ENCODE measurements at regions not wholly inside any gene's neighbourhood (a gene's known extent, or its start where the extent isn't known, plus 50 kb on each side); places are given as distances from the start of the nearest gene placed in this dataset.

- no peak for DNase-seq (ENCODE audit: low spot score in 2 of 2)
- H3K27ac Mint-ChIP-seq (ENCODE audit: low read depth), result no peak overlapping the region
- H3K4me1 Mint-ChIP-seq, result no peaks in the 10 kb centered on the region
Measured at GRCh38 chr6:44554861-44555260, 167.4 kb downstream of the CDC5L start.

GRCh38 chr6:44556046-44556445 lies 168.5 kb downstream of the CDC5L start:
- no peak overlapping the region for H3K4me3 Mint-ChIP-seq
- DNase-seq (ENCODE audit: low spot score in 2 of 2), result no peak

More at GRCh38 chr6:44554861-44555260, 167.4 kb downstream of the CDC5L start:
- no peaks in the 10 kb centered on the region for H3K9me3 Mint-ChIP-seq
- no peak for ATAC-seq (replicated peaks; ENCODE audit: extremely low read depth, poor library complexity, severe bottlenecking)
- no peaks in the 10 kb centered on the region for H3K36me3 Mint-ChIP-seq (ENCODE audit: insufficient read depth)
- no peak overlapping the region for H3K4me3 Mint-ChIP-seq
- peaks cover 74% of the 10 kb centered on the region for H3K27me3 Mint-ChIP-seq

GRCh38 chr6:44558024-44558831 lies 170.7 kb downstream of the CDC5L start:
- peaks cover 7% of the 10 kb centered on the region for H3K4me1 Mint-ChIP-seq
- ATAC-seq (replicated peaks; ENCODE audit: extremely low read depth, poor library complexity, severe bottlenecking) (no peak), DNase-seq (ENCODE audit: low spot score in 2 of 2) (no peak)
- no peak overlapping the region for H3K4me3 Mint-ChIP-seq
- no peak overlapping the region for H3K27ac Mint-ChIP-seq (ENCODE audit: low read depth)
- peaks cover 78% of the 10 kb centered on the region for H3K27me3 Mint-ChIP-seq
- H3K36me3 Mint-ChIP-seq (ENCODE audit: insufficient read depth), result peaks cover 2% of the 10 kb centered on the region
- H3K9me3 Mint-ChIP-seq, result no peaks in the 10 kb centered on the region

More at GRCh38 chr6:44556046-44556445, 168.5 kb downstream of the CDC5L start:
- ATAC-seq (replicated peaks; ENCODE audit: extremely low read depth, poor library complexity, severe bottlenecking), result no peak
- Mint-ChIP-seq H3K27ac (ENCODE audit: low read depth) (no peak overlapping the region), H3K36me3 (ENCODE audit: insufficient read depth) (no peaks in the 10 kb centered on the region), H3K9me3 (no peaks in the 10 kb centered on the region), H3K27me3 (peaks cover 76% of the 10 kb centered on the region), H3K4me1 (no peaks in the 10 kb centered on the region)

- no peak for ATAC-seq (replicated peaks; ENCODE audit: extremely low read depth, poor library complexity, severe bottlenecking)
- DNase-seq (ENCODE audit: low spot score in 2 of 2), result no peak
- Mint-ChIP-seq H3K4me1 (peaks cover 7% of the 10 kb centered on the region), H3K36me3 (ENCODE audit: insufficient read depth) (peaks cover 2% of the 10 kb centered on the region), H3K9me3 (no peaks in the 10 kb centered on the region), H3K27ac (ENCODE audit: low read depth) (no peak overlapping the region), H3K27me3 (peaks cover 78% of the 10 kb centered on the region), H3K4me3 (no peak overlapping the region)
Measured at GRCh38 chr6:44558832-44559251, 171.3 kb downstream of the CDC5L start.

- ATAC-seq (replicated peaks; ENCODE audit: extremely low read depth, poor library complexity, severe bottlenecking) (no peak), DNase-seq (ENCODE audit: low spot score in 2 of 2) (no peak)
- peaks cover 2% of the 10 kb centered on the region for H3K36me3 Mint-ChIP-seq (ENCODE audit: insufficient read depth)
- no peak overlapping the region for H3K27ac Mint-ChIP-seq (ENCODE audit: low read depth)
- no peaks in the 10 kb centered on the region for H3K9me3 Mint-ChIP-seq
- no peak overlapping the region for H3K4me3 Mint-ChIP-seq
- H3K27me3 Mint-ChIP-seq, result peaks cover 78% of the 10 kb centered on the region
- peaks cover 7% of the 10 kb centered on the region for H3K4me1 Mint-ChIP-seq
Measured at GRCh38 chr6:44559486-44560270, 172.2 kb downstream of the CDC5L start.

GRCh38 chr6:44560458-44561059 lies 173.1 kb downstream of the CDC5L start:
- H3K27me3 Mint-ChIP-seq, result peaks cover 73% of the 10 kb centered on the region
- H3K4me3 Mint-ChIP-seq, result no peak overlapping the region

GRCh38 chr6:44561060-44561623 lies 173.6 kb downstream of the CDC5L start:
- Mint-ChIP-seq H3K27me3 (peaks cover 67% of the 10 kb centered on the region), H3K4me1 (peaks cover 7% of the 10 kb centered on the region), H3K9me3 (no peaks in the 10 kb centered on the region), H3K27ac (ENCODE audit: low read depth) (no peak overlapping the region), H3K4me3 (no peak overlapping the region), H3K36me3 (ENCODE audit: insufficient read depth) (peaks cover 2% of the 10 kb centered on the region)
- no peak for ATAC-seq (replicated peaks; ENCODE audit: extremely low read depth, poor library complexity, severe bottlenecking)
- no peak for DNase-seq (ENCODE audit: low spot score in 2 of 2)

More at GRCh38 chr6:44560458-44561059, 173.1 kb downstream of the CDC5L start:
- H3K27ac Mint-ChIP-seq (ENCODE audit: low read depth), result no peak overlapping the region
- H3K9me3 Mint-ChIP-seq, result no peaks in the 10 kb centered on the region
- H3K36me3 Mint-ChIP-seq (ENCODE audit: insufficient read depth), result peaks cover 2% of the 10 kb centered on the region
- H3K4me1 Mint-ChIP-seq, result peaks cover 7% of the 10 kb centered on the region
- DNase-seq (ENCODE audit: low spot score in 2 of 2) (no peak), ATAC-seq (replicated peaks; ENCODE audit: extremely low read depth, poor library complexity, severe bottlenecking) (no peak)

- ATAC-seq (replicated peaks; ENCODE audit: extremely low read depth, poor library complexity, severe bottlenecking), result no peak
- H3K36me3 Mint-ChIP-seq (ENCODE audit: insufficient read depth), result peaks cover 2% of the 10 kb centered on the region
- H3K4me1 Mint-ChIP-seq, result peaks cover 7% of the 10 kb centered on the region
- no peak for DNase-seq (ENCODE audit: low spot score in 2 of 2)
- peaks cover 63% of the 10 kb centered on the region for H3K27me3 Mint-ChIP-seq
- no peak overlapping the region for H3K27ac Mint-ChIP-seq (ENCODE audit: low read depth)
- no peak overlapping the region for H3K4me3 Mint-ChIP-seq
- H3K9me3 Mint-ChIP-seq, result no peaks in the 10 kb centered on the region
Measured at GRCh38 chr6:44561832-44562665, 174.5 kb downstream of the CDC5L start.

GRCh38 chr6:44563397-44563796 lies 175.9 kb downstream of the CDC5L start:
- Mint-ChIP-seq H3K9me3 (no peaks in the 10 kb centered on the region), H3K4me3 (no peak overlapping the region), H3K27ac (ENCODE audit: low read depth) (no peak overlapping the region), H3K36me3 (ENCODE audit: insufficient read depth) (peaks cover 2% of the 10 kb centered on the region), H3K4me1 (peaks cover 7% of the 10 kb centered on the region), H3K27me3 (peaks cover 49% of the 10 kb centered on the region)
- ATAC-seq (replicated peaks; ENCODE audit: extremely low read depth, poor library complexity, severe bottlenecking) (no peak), DNase-seq (ENCODE audit: low spot score in 2 of 2) (no peak)

- H3K27ac Mint-ChIP-seq (ENCODE audit: low read depth), result no peak overlapping the region
- DNase-seq (ENCODE audit: low spot score in 2 of 2) (no peak), ATAC-seq (replicated peaks; ENCODE audit: extremely low read depth, poor library complexity, severe bottlenecking) (no peak)
- peaks cover 33% of the 10 kb centered on the region for H3K27me3 Mint-ChIP-seq
- H3K4me3 Mint-ChIP-seq, result no peak overlapping the region
- peaks cover 4% of the 10 kb centered on the region for H3K36me3 Mint-ChIP-seq (ENCODE audit: insufficient read depth)
- H3K4me1 Mint-ChIP-seq, result peaks cover 7% of the 10 kb centered on the region
- no peaks in the 10 kb centered on the region for H3K9me3 Mint-ChIP-seq
Measured at GRCh38 chr6:44564906-44565524, 177.5 kb downstream of the CDC5L start.

- ATAC-seq (replicated peaks; ENCODE audit: extremely low read depth, poor library complexity, severe bottlenecking), result no peak
- no peaks in the 10 kb centered on the region for H3K4me1 Mint-ChIP-seq
- H3K36me3 Mint-ChIP-seq (ENCODE audit: insufficient read depth), result peaks cover 4% of the 10 kb centered on the region
- H3K27me3 Mint-ChIP-seq, result peaks cover 26% of the 10 kb centered on the region
- DNase-seq (ENCODE audit: low spot score in 2 of 2), result no peak
- no peaks in the 10 kb centered on the region for H3K9me3 Mint-ChIP-seq
- H3K27ac Mint-ChIP-seq (ENCODE audit: low read depth), result no peak overlapping the region
- H3K4me3 Mint-ChIP-seq, result no peak overlapping the region
Measured at GRCh38 chr6:44567406-44567805, 179.9 kb downstream of the CDC5L start.
